ENCODE measurements at regions not wholly inside any gene's neighbourhood (a gene's known extent, or its start where the extent isn't known, plus 50 kb on each side); places are given as distances from the start of the nearest gene placed in this dataset.

GRCh38 chr2:234570476-234570875 is 73.6 kb upstream of the ARL4C start:
- ATAC-seq = no peak
- 0 out of 3 replicates have a peak, but pooled peaks cover 3% of the 10 kb centered on the region for H3K4me1 ChIP-seq
- no peak for TF ChIP-seq HMGXB4 (CRISPR knock-in tag; IDR thresholded peaks at IDR 0.05; ENCODE audit: borderline replicate concordance)
- TF ChIP-seq POLR2AphosphoS2 (conservative IDR thresholded peaks at IDR 0.05; ENCODE audit: low read length) = no peak
- no peak for TF ChIP-seq USF2 (IDR thresholded peaks at IDR 0.05)
- no peak for TF ChIP-seq HES2 (IDR thresholded peaks at IDR 0.05)
- TF ChIP-seq EP300 (IDR thresholded peaks at IDR 0.05) = no peak
- no peak for TF ChIP-seq NPAS2 (CRISPR knock-in tag; IDR thresholded peaks at IDR 0.05; ENCODE audit: borderline replicate concordance)
- TF ChIP-seq NFE2L2 (conservative IDR thresholded peaks at IDR 0.05; ENCODE audit: low read length) = no peak
- no peak for TF ChIP-seq FOSL2 (IDR thresholded peaks at IDR 0.05)
- no peak for TF ChIP-seq FOSL2 (CRISPR knock-in tag; IDR thresholded peaks at IDR 0.05)
- TF ChIP-seq CHD4 (IDR thresholded peaks at IDR 0.05; ENCODE audit: borderline replicate concordance) = no peak
- TF ChIP-seq CTCF (IDR thresholded peaks at IDR 0.05) = no peak
- no peak for TF ChIP-seq PBX3 (IDR thresholded peaks at IDR 0.05)
- TF ChIP-seq RCOR1 (IDR thresholded peaks at IDR 0.05; ENCODE audit: low read depth, low read length) = no peak
- TF ChIP-seq ZSCAN20 (CRISPR knock-in tag; IDR thresholded peaks at IDR 0.05) = no peak
- no peak for TF ChIP-seq FOXS1 (CRISPR knock-in tag; IDR thresholded peaks at IDR 0.05)
- no peak for TF ChIP-seq MAX (IDR thresholded peaks at IDR 0.05)
- no peak for TF ChIP-seq FOSB (CRISPR knock-in tag; IDR thresholded peaks at IDR 0.05)
- no peak for TF ChIP-seq MAZ (IDR thresholded peaks at IDR 0.05; ENCODE audit: borderline replicate concordance, low read depth, low read length)
- CTCF ChIA-PET = no interaction called here
- H3K4me3 ChIP-seq = no peak overlapping the region
- POLR2A ChIA-PET = interaction anchor here (0.5 kb wide), 1 partner anchor 1493 kb away, joined by 5 read pairs; no protein-coding TSS in a partner anchor
- 58% methylated on average over 7 of the region's 7 CpGs for WGBS (ENCODE audit: missing lambda C conversion rate)
- no peak overlapping the region for H3K27ac ChIP-seq
- H3K9me3 ChIP-seq = no peaks in the 10 kb centered on the region
- DNase-seq (ENCODE audit: low read depth in 1 of 2, low spot score in 1 of 2) = no peak
- H3K4me2 ChIP-seq = no peak overlapping the region
- no peak for FAIRE-seq

GRCh38 chr2:234569776-234570430 is 73.0 kb upstream of the ARL4C start:
- ATAC-seq = no peak
- no peaks in the 10 kb centered on the region for H3K9me3 ChIP-seq
- no peak overlapping the region for H3K4me2 ChIP-seq
- FAIRE-seq = no peak
- peaks cover 3% of the 10 kb centered on the region; the same call in 1 of the 3 replicates for H3K4me1 ChIP-seq
- POLR2A ChIA-PET = no interaction called here
- DNase-seq (ENCODE audit: low read depth in 1 of 2, low spot score in 1 of 2) = no peak
- no peak for TF ChIP-seq CBX2 (IDR thresholded peaks at IDR 0.05; ENCODE audit: borderline replicate concordance, low read depth)
- WGBS (ENCODE audit: missing lambda C conversion rate) = 56% methylated on average over 3 of the region's 3 CpGs
- CTCF ChIA-PET = no interaction called here
- no peak overlapping the region for H3K27ac ChIP-seq
- no peak overlapping the region for H3K4me3 ChIP-seq
